Stimulated activated CD8-positive, alpha-beta memory T cell treated with anti-CD3 and anti-CD28 coated beads, Interleukin-15, amount 100 ng/mL, for 48 hours (primary cell): ENCODE measurements at regions not wholly inside any gene's neighbourhood (a gene's known extent, or its start where the extent isn't known, plus 50 kb on each side); places are given as distances from the start of the nearest gene placed in this dataset.

Experiments used
- DNase-seq, 2 donors: peaks; one replicate each; pipeline ENCODE4 v3.0.0-alpha.2; 2020; ENCODE audit warnings: low read depth in 2 of 2

DNA sequence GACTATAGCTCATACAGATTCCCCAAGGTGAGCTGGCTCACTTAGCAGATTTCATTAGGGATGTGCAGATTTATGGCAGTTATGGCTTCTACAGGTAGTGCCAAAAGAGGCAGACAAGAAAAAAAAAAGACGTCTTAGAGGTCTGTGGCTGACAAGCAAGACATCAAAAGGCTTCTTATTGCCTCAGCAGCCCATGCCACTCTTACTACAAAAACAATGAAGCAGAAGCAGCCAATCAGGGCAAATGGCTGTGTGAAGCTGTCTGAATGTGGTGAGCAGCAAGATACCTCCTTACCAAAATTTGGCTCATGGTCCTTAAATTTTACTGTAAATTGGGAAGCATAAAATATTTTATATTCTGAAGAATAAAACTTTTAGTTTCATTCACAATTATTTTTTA lies 557.5 kb upstream of the GOLIM4 start:
- no peak for DNase-seq

DNA sequence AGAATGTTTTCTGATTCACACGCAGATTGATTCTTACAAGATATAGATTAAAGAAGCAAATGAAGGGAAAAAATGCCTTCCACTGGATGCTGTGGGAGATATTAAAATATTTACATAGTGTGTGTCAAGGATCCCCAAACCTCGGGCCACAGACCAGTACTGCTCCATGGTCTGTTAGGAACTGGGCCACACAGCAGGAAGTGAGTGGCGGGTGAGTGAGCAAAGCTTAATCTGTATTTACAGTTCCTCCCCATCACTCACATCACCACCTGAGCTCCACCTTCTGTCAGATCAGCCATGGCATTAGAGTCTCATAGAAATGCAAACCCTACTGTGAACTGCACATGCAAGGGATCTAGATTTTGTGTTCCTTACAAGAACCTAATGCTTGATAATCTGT lies 552.6 kb upstream of the GOLIM4 start:
- DNase-seq = no peak

GRCh38 chr3:168647582-168647981 lies 551.9 kb upstream of the GOLIM4 start:
- DNase-seq = no peak

GRCh38 chr3:168645180-168645579 lies 549.5 kb upstream of the GOLIM4 start:
- DNase-seq = no peak

DNA sequence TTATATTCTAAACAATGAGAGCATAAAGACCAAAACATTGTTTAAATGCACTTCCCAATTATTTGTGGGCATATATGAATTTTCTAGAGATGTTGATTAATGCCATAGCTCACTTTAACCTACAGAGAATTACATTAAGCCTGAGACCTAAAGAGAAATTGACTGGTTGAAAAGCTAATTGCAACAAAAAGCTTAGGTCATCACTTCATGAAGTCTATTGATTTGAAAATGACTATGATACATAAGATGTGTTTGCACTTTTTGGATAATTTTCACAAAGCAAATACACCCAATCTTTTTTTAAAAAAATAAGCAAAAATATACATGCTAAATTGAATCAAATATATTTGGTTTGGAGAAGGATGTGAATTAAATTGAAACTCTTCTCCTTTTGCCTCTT lies 532.8 kb upstream of the GOLIM4 start:
- DNase-seq = no peak

- no peak for DNase-seq
Measured at GRCh38 chr3:168625477-168625876, 529.8 kb upstream of the GOLIM4 start.

GRCh38 chr3:168624892-168625448 lies 529.2 kb upstream of the GOLIM4 start:
- DNase-seq = no peak

DNA sequence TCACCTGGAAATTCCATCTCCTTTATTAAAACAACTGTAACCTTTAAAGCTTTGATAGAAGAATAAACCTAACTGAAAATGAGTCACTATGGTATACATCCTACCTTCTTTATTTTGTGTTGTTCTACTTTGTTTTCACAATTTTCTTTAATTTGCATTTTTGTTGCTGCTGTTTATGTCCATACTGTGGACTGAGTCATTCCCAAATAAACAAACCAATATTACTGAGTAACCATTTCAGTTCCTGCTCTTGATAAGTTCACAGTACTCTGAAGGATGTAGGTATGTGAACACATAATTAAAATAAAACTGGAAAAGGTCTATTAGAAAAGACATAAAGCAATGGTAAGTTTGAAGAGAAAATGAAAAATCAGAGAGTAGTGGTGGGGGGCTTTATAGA lies 528.5 kb upstream of the GOLIM4 start:
- no peak for DNase-seq

GRCh38 chr3:168622795-168623194 lies 527.1 kb upstream of the GOLIM4 start:
- no peak for DNase-seq

GRCh38 chr3:168620854-168621253 lies 525.1 kb upstream of the GOLIM4 start:
- no peak for DNase-seq

- no peak for DNase-seq
Measured at GRCh38 chr3:168618827-168619470, 523.2 kb upstream of the GOLIM4 start.

DNA sequence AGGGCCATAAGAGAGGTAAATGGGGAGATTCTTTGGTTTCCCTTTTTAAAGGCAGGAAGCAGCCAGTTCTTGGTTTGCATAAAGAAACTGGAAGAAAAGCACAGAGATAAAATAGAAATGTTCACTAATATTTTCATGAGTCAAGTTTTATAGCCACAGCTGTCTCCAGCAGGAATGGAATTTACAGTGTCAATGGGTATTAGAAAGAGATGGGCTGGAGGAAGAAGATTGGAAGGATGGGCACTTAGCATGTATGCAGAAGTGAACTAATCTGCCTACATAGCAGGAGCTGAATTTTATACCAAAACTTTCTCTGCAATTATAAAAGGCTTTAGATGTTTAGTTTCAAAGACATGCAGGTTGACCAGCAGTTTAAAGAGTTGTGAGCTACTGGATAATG lies 521.9 kb upstream of the GOLIM4 start:
- no peak for DNase-seq

- no peak for DNase-seq
Measured at GRCh38 chr3:168616915-168617314, 521.2 kb upstream of the GOLIM4 start.

DNA sequence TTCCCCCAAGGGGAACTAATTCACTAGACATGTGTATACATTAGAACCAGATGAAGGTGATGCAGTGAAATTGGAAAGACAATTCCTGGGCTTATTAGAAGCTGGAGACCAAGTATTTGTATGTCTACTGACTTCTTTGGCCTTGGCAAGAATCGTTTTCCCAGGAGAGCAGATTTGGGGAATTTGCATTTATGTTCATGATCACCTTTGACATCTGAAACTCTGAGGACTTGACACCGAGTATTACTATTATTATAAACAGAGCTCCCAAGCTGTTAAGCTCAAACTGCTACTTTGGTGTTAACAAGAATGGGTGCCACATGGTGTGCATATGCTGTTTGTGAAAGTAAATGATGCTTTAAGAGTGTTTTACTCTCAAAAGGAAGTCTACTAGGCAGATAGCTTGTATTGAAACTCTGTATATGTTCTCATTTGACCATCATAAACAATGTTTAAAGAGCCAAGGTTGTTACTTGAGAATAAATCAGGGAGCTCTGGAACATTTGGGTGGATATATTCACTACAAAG lies 519.8 kb upstream of the GOLIM4 start:
- DNase-seq = no peak

DNA sequence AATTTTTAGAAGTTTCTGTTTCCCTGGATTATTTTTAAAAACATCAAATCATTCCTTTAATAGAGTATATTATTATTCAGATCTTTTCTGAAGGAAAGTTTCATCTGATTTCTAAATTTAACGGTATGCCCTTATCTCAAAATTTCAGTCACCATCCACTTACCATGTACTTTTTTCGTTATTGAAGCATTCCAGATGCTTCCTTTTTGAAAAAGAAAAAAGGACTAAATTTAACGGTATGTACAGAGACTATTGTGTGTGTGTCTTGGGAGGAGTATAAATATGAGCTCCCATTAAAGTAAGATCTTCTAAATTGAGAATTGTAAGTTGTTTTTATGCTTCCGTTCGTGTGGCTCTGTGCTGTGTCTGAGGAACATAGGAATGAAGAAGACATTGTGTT lies 517.4 kb upstream of the GOLIM4 start:
- DNase-seq = no peak

DNA sequence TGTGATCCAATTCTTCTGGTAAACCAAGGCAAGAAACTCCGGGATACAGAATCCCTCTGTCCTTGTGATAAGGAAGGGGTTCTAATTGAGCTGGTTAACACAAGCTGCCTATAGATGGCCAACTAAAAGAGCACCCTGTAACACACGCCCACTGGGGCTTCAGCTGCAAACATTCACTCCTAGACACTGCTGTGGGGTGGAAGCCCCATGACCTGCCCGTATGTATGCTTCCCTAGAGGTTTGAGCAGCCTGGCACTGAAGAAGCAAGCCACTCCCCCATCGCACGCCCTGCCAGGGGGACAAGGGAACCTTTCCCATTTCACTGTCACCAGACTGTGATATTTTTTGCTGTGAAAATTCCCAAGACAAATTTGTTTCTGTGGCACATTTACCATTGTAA lies 516.9 kb upstream of the GOLIM4 start:
- no peak for DNase-seq

DNA sequence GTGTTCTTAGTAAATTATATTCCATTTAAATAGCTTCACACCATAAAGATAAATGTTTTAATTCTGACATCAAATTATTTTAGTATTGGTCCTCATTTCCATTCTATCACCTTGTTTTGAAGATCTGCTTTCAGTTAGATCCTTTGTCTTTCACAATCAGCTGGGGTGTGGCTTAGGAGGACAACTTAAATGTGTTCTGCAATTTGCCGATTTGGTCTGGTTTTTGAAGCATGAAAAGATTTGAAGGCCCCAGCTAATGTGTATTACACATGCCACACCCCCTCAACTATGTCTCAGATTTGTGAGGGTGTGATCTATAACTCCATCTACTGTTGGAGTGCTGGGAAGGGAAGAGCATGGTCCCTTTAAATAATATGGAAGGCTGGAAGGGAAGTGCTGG lies 516.1 kb upstream of the GOLIM4 start:
- DNase-seq = no peak

GRCh38 chr3:168608926-168609325 lies 513.2 kb upstream of the GOLIM4 start:
- no peak for DNase-seq

GRCh38 chr3:168604767-168605166 lies 509.0 kb upstream of the GOLIM4 start:
- DNase-seq = no peak

DNA sequence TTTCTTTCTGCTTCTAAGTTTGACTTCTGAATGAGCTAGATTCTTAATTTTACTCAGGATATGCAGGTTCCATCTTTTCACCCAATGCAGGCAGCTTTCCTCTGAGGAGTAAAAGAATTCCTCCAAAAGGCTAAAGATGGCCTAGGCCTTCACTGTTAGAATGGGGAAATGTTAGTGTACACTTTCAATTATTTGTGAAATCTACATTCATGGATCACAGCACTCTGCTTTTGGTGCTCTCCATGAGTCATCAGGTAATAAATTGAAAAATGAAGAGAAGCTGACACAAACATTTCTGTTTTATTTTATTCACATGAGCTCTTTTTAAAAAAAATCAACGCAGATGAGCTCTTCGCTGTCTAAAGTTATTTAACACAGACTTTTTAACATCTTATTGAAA lies 502.5 kb upstream of the GOLIM4 start:
- no peak for DNase-seq

DNA sequence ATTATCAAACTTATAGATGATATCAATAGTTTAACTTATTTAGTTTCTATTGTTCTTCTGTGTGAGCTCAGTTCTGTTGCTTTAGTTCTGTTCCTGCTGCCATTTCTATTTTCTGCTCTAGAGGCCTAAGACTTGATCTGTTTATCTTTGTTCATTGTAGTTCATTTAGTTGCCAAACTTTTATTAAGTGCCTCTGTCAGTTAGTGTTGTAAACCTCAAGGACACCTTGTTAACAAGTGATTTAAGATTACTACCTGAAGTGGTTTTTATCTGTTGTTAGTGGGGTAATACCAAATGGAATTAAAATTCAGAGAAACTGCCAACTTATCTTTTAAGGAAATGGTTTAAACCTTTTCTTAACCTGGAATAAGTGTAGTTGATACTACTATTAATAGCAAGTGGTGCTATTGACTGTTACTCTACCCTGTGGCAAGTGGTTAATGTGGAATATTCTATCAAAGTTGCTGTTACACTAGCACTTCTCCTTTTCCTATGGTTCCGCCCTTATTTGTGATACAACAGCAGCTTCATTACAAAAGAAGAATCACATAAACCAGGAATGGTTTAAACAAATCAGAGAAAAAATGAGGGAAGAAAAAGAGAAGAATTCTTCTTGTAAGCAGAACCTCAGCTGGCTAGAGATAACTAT lies 500.6 kb upstream of the GOLIM4 start:
- no peak for DNase-seq

GRCh38 chr3:168591587-168591986 lies 495.9 kb upstream of the GOLIM4 start:
- DNase-seq = no peak

- DNase-seq = no peak
Measured at GRCh38 chr3:168589376-168589775, 493.7 kb upstream of the GOLIM4 start.
